ENCODE measurements at regions not wholly inside any gene's neighbourhood (a gene's known extent, or its start where the extent isn't known, plus 50 kb on each side); places are given as distances from the start of the nearest gene placed in this dataset.

GRCh38 chr5:53321073-53321472 lies 159.4 kb upstream of the FST start:
- H3K27ac ChIP-seq = no peak overlapping the region
- ATAC-seq = no peak
- DNase-seq = no peak
- H3K9me3 ChIP-seq = no peaks in the 10 kb centered on the region
- no peak for FAIRE-seq
- intact Hi-C loops (cut with DNase I) = no loop called here
- 65 to 89% methylated on average over 1 of the region's 1 CpG for WGBS, 2 donors
- H3K27me3 ChIP-seq = no peaks in the 10 kb centered on the region
- no peaks in the 10 kb centered on the region for H3K4me1 ChIP-seq
- no peak overlapping the region for H3K4me3 ChIP-seq
- no peak for TF ChIP-seq CTCF (IDR thresholded peaks at IDR 0.05)
- H3K36me3 ChIP-seq = no peaks in the 10 kb centered on the region

- no peaks in the 10 kb centered on the region for H3K9me3 ChIP-seq
- H3K4me1 ChIP-seq = no peaks in the 10 kb centered on the region
- intact Hi-C loops (cut with DNase I) = no loop called here
- H3K4me3 ChIP-seq = no peak overlapping the region
- WGBS, 2 donors = 79 to 82% methylated on average over 2 of the region's 2 CpGs
- FAIRE-seq (no peak), ATAC-seq (no peak), DNase-seq (no peak)
- no peaks in the 10 kb centered on the region for H3K27me3 ChIP-seq
- H3K27ac ChIP-seq = no peak overlapping the region
- no peaks in the 10 kb centered on the region for H3K36me3 ChIP-seq
- no peak for TF ChIP-seq CTCF (IDR thresholded peaks at IDR 0.05)
Measured at GRCh38 chr5:53321721-53322120, 158.7 kb upstream of the FST start.

- no peak for TF ChIP-seq CTCF (IDR thresholded peaks at IDR 0.05)
- H3K9me3 ChIP-seq = no peaks in the 10 kb centered on the region
- no peaks in the 10 kb centered on the region for H3K36me3 ChIP-seq
- FAIRE-seq (no peak), ATAC-seq (no peak), DNase-seq (no peak)
- WGBS, 2 donors = 39 to 42% methylated on average over 1 of the region's 1 CpG
- H3K27me3 ChIP-seq = no peaks in the 10 kb centered on the region
- H3K4me1 ChIP-seq = no peaks in the 10 kb centered on the region
- H3K27ac ChIP-seq = no peak overlapping the region
- intact Hi-C loops (cut with DNase I) = no loop called here
- H3K4me3 ChIP-seq = no peak overlapping the region
Measured at GRCh38 chr5:53322257-53322656, 158.2 kb upstream of the FST start.

GRCh38 chr5:53323511-53323910 lies 156.9 kb upstream of the FST start:
- TF ChIP-seq CTCF (IDR thresholded peaks at IDR 0.05) = no peak
- FAIRE-seq = no peak
- no peak for ATAC-seq
- Histone ChIP-seq H3K4me1 (no peaks in the 10 kb centered on the region), H3K9me3 (no peaks in the 10 kb centered on the region), H3K27me3 (no peaks in the 10 kb centered on the region), H3K27ac (no peak overlapping the region), H3K36me3 (no peaks in the 10 kb centered on the region), H3K4me3 (no peak overlapping the region)
- 83 to 92% methylated on average over 2 of the region's 2 CpGs for WGBS, 2 donors
- DNase-seq = no peak
- intact Hi-C loops (cut with DNase I) = no loop called here

GRCh38 chr5:53323943-53324642 lies 156.3 kb upstream of the FST start:
- Histone ChIP-seq H3K36me3 (no peaks in the 10 kb centered on the region), H3K27me3 (no peaks in the 10 kb centered on the region), H3K9me3 (no peaks in the 10 kb centered on the region), H3K4me3 (no peak overlapping the region), H3K4me1 (no peaks in the 10 kb centered on the region), H3K27ac (no peak overlapping the region)
- 56 to 58% methylated on average over 1 of the region's 1 CpG for whole genome bisulfite sequencing, 2 donors
- FAIRE-seq = no peak
- DNase-seq = no peak
- TF ChIP-seq CTCF (IDR thresholded peaks at IDR 0.05) = no peak
- ATAC-seq = no peak
- intact Hi-C loops (cut with DNase I) = no loop called here
